ENCODE measurements at regions not wholly inside any gene's neighbourhood (a gene's known extent, or its start where the extent isn't known, plus 50 kb on each side); places are given as distances from the start of the nearest gene placed in this dataset.

GRCh38 chr11:95478003-95478402 lies 247.0 kb upstream of the SESN3 start:
- H3K27ac Mint-ChIP-seq: no peak overlapping the region
- no peaks in the 10 kb centered on the region for H3K4me1 Mint-ChIP-seq (ENCODE audit: low read depth)
- POLR2A ChIA-PET: no interaction called here
- DNase-seq (no peak), ATAC-seq (no peak)
- no peak overlapping the region for H3K4me3 Mint-ChIP-seq
- H3K36me3 Mint-ChIP-seq (ENCODE audit: low read depth): no peaks in the 10 kb centered on the region
- H3K27me3 Mint-ChIP-seq: no peaks in the 10 kb centered on the region
- CTCF ChIA-PET: no interaction called here
- H3K9me3 Mint-ChIP-seq: no peaks in the 10 kb centered on the region
- TF ChIP-seq CTCF (IDR thresholded peaks at IDR 0.05): no peak
- intact Hi-C loops (cut with micrococcal nuclease): no loop called here

GRCh38 chr11:95469258-95469657 lies 238.3 kb upstream of the SESN3 start:
- H3K4me1 Mint-ChIP-seq (ENCODE audit: low read depth): no peaks in the 10 kb centered on the region
- no peak for TF ChIP-seq CTCF (IDR thresholded peaks at IDR 0.05)
- POLR2A ChIA-PET: no interaction called here
- CTCF ChIA-PET: no interaction called here
- no peaks in the 10 kb centered on the region for H3K36me3 Mint-ChIP-seq (ENCODE audit: low read depth)
- ATAC-seq (no peak), DNase-seq (no peak)
- H3K27me3 Mint-ChIP-seq: no peaks in the 10 kb centered on the region
- intact Hi-C loops (cut with micrococcal nuclease): no loop called here
- no peaks in the 10 kb centered on the region for H3K9me3 Mint-ChIP-seq
- no peak overlapping the region for H3K27ac Mint-ChIP-seq
- H3K4me3 Mint-ChIP-seq: no peak overlapping the region

GRCh38 chr11:95466416-95466815 lies 235.4 kb upstream of the SESN3 start:
- DNase-seq (no peak), ATAC-seq (no peak)
- no peak for TF ChIP-seq CTCF (IDR thresholded peaks at IDR 0.05)
- Mint-ChIP-seq H3K36me3 (ENCODE audit: low read depth) (no peaks in the 10 kb centered on the region), H3K9me3 (no peaks in the 10 kb centered on the region), H3K27me3 (no peaks in the 10 kb centered on the region), H3K27ac (no peak overlapping the region), H3K4me1 (ENCODE audit: low read depth) (no peaks in the 10 kb centered on the region), H3K4me3 (no peak overlapping the region)
- intact Hi-C loops (cut with micrococcal nuclease): no loop called here
- POLR2A ChIA-PET: no interaction called here
- CTCF ChIA-PET: interaction anchor here (1.0 kb wide), 1 partner anchor 93 kb away, joined by 3 read pairs; no protein-coding TSS in a partner anchor

GRCh38 chr11:95465887-95466286 lies 234.9 kb upstream of the SESN3 start:
- ChIA-PET POLR2A (no interaction called here), CTCF (interaction anchor here (1.0 kb wide), 1 partner anchor 93 kb away, joined by 3 read pairs; no protein-coding TSS in a partner anchor)
- Mint-ChIP-seq H3K9me3 (no peaks in the 10 kb centered on the region), H3K27ac (no peak overlapping the region), H3K27me3 (no peaks in the 10 kb centered on the region), H3K36me3 (ENCODE audit: low read depth) (no peaks in the 10 kb centered on the region), H3K4me3 (no peak overlapping the region), H3K4me1 (ENCODE audit: low read depth) (no peaks in the 10 kb centered on the region)
- intact Hi-C loops (cut with micrococcal nuclease): no loop called here
- ATAC-seq (no peak), DNase-seq (no peak)
- no peak for TF ChIP-seq CTCF (IDR thresholded peaks at IDR 0.05)

- Mint-ChIP-seq H3K9me3 (peaks cover 2% of the 10 kb centered on the region), H3K36me3 (ENCODE audit: low read depth) (no peaks in the 10 kb centered on the region), H3K4me1 (ENCODE audit: low read depth) (no peaks in the 10 kb centered on the region), H3K27ac (no peak overlapping the region), H3K27me3 (no peaks in the 10 kb centered on the region), H3K4me3 (no peak overlapping the region)
- no peak for TF ChIP-seq CTCF (IDR thresholded peaks at IDR 0.05)
- ATAC-seq (no peak), DNase-seq (no peak)
- intact Hi-C loops (cut with micrococcal nuclease): no loop called here
- POLR2A ChIA-PET: no interaction called here
- CTCF ChIA-PET: interaction anchor here (0.7 kb wide), 1 partner anchor 49 kb away, joined by 3 read pairs; no protein-coding TSS in a partner anchor
Measured at GRCh38 chr11:95461858-95462257, 230.9 kb upstream of the SESN3 start.
